HG03575 (cell line): ENCODE measurements at regions not wholly inside any gene's neighbourhood (a gene's known extent, or its start where the extent isn't known, plus 50 kb on each side); places are given as distances from the start of the nearest gene placed in this dataset.

Experiments
- ATAC-seq: cut with Tn5 transposase; IDR thresholded peaks from one replicate; pipeline ENCODE4 v1.9.1; 2021; ENCODE audit not compliant: unreplicated experiment, insufficient number of reproducible peaks, low FRiP score; ENCODE audit errors: extremely low read depth

DNA sequence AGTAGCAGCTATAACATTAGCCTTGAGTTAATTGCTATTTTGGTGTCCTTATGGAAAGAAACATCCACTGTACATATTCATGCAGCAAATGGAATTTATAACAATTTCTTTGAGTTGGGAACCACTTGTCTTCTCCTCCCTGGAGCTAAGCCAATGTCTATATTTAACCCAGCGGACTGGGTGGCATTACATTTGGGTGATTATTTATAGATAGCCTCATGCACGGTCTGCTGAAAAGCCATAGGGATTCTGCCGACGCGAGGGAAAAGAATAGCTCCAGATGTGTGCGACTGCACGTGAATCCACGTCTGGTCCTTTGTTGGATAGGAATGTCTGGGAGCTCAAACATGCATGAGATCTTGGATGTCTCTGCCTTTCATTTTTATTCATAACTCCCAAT lies 157.5 kb upstream of the BRINP1 start:
- no peak for ATAC-seq

DNA sequence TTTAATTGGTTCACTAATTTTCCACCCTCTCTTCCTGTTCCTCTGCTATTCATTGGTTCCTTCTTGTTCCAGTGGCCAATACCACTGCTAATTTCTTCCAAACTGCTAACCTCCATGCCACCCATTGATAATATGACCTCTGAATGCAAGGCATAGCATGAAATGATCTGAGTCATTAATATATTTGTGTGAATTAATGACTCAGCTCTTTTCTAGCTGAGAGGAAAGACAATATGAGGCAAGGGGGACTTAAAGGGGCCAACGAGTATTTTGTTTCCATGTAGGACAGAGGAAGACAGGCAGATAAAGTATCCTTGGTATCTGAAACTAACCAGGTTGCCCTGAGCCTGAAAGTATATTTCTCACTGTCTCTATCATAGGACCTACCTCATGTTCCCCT lies 154.3 kb upstream of the BRINP1 start:
- ATAC-seq = no peak

GRCh38 chr9:119522381-119522780 lies 153.1 kb upstream of the BRINP1 start:
- ATAC-seq = no peak

- no peak for ATAC-seq
Measured at GRCh38 chr9:119509291-119509905, 140.2 kb upstream of the BRINP1 start.

GRCh38 chr9:119501374-119501773 lies 132.1 kb upstream of the BRINP1 start:
- no peak for ATAC-seq

- no peak for ATAC-seq
Measured at GRCh38 chr9:119500072-119500771, 131.0 kb upstream of the BRINP1 start.

GRCh38 chr9:119487118-119487827 lies 118.0 kb upstream of the BRINP1 start:
- ATAC-seq = no peak

DNA sequence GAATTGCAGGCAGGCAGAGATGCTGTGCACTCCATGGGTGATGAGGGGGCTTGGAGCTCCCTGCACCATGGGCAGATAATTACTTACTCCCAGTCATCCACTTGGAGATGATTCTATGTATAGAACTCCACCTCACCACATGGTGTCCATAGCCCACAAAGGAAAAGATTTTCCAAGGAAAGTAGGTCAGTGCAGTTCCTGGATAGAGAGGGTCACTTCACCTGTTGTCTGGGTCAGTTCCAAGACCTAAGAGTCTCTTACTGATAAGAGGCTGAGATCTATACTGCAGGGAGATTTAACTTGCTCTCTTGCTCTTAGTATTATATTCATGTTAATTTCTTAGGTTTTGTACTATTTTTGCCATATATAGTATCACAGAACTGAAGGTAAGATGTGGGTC lies 113.9 kb upstream of the BRINP1 start:
- no peak for ATAC-seq

GRCh38 chr9:119477197-119477596 lies 108.0 kb upstream of the BRINP1 start:
- no peak for ATAC-seq

DNA sequence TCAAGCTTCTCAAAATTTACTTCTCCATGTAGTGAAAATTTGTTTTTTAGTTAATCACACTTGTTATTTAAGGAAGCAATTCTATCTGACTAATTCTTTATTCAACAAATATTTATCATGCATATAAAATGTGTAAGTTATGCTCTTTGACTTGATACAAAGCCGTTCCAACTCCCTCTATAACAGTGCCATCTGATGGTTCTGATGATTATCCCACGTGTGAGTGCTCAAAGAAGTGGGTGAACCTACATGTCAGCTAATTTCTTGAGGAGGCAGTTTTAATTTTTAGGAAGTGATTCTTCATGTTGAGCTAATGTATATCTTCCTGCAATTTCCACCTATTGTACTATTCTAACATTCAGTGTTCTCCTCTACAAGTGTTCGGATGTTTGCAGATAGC lies 88.8 kb upstream of the BRINP1 start:
- no peak for ATAC-seq

- ATAC-seq = no peak
Measured at GRCh38 chr9:119453980-119454379, 84.7 kb upstream of the BRINP1 start.

DNA sequence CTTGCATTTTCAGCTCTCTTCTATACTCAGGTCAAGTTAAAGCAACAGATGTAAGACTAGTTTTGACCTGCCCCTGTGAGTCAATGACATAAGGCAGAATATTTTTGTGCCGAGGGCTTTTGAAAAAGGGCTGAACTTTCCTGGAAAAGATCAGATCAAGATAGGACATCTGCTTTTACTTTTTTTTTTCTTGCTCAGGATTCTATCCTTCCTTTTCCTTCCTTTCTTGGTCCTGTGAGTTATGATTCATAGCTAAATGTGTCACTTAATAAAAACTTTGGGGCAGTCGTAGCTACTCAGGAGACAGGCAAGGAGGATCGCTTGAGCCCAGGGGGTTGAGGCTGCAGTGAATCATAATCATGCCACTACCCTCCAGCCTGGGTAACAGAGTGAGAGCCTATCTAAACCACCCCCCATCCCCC lies 84.3 kb upstream of the BRINP1 start:
- ATAC-seq = no peak

DNA sequence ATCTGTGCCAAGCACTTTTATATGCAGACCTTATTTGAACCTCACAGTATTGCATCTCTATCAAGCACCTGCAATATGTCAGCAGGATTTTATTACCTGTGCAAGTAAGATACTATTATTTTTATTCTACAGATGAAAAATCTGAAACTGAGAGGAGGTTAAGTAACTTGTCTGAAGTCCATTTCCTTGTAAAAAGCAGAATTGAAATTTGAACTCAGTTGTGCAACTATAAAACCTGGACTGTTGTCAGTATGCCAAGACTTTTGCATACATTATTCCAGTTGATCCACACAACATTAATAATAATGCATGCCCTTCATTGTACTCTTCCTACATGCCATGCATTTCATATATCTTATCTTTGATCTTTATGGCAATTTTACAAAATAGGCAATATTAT lies 82.2 kb upstream of the BRINP1 start:
- no peak for ATAC-seq

- no peak for ATAC-seq
Measured at GRCh38 chr9:119443179-119443578, 73.9 kb upstream of the BRINP1 start.

- ATAC-seq = no peak
Measured at GRCh38 chr9:119441832-119442231, 72.6 kb upstream of the BRINP1 start.

DNA sequence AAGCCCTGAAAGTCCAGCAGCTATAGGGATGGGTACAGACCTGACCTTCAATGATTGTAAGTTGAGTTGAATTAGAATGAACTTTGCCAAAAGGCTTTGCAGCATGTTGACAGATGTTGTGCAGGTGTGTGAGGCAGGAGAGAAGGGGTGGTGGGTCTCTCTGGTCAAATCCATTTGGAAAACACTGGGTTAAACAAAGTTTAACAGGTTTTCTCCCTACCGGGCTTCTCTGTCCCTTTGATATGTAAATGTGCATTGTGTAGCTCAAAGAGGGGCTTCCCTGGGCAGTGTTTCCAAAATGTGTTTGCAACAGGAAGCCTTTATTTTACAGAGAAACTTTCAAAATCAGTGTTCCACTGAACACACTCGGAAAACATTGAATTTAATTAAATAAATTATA lies 72.1 kb upstream of the BRINP1 start:
- no peak for ATAC-seq

DNA sequence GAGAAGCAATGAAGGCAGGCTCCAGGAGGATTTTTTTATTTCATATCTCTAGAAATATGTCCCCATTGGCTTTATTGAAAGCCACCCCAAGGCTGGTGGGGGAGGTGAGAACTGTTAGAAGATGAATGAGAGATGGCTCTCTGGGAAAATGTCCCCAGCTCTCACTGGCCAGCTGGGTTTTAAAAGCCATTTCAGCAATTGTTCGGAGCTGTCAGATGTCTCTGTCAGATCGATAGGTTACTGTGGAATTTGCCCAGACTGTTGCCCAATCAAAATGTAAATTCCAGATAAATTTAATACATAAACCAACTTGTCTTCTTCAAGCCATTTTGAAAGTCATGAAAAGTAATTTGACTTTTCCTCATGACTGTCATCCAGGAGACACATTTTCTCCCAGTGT lies 67.0 kb upstream of the BRINP1 start:
- ATAC-seq = no peak

DNA sequence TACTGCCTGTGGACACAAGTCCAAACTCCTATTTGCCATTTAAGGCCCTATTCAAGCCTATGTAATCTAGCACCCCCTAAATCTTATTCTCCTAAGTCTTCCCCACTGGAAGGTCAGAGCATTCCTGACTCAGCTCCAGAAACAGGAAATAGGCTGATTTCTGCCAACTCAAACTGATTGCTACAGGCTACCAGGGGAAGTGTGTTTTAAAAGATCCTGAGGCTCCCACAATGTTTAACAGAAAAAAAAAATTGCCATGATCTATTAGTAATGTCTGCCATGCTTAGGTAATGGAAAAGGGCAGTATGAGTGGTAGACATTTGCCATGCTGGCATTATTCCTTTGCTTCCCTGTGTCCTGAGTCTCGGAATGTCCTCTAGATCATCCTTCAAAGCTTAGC lies 65.8 kb upstream of the BRINP1 start:
- no peak for ATAC-seq

- no peak for ATAC-seq
Measured at GRCh38 chr9:119432428-119432827, 63.2 kb upstream of the BRINP1 start.

- ATAC-seq = no peak
Measured at GRCh38 chr9:119429302-119429701, 60.1 kb upstream of the BRINP1 start.
